ENCODE measurements at regions not wholly inside any gene's neighbourhood (a gene's known extent, or its start where the extent isn't known, plus 50 kb on each side); places are given as distances from the start of the nearest gene placed in this dataset.
A peak's percentile ranks its signal among the peaks of the same experiment; 100 is the strongest.

DNA sequence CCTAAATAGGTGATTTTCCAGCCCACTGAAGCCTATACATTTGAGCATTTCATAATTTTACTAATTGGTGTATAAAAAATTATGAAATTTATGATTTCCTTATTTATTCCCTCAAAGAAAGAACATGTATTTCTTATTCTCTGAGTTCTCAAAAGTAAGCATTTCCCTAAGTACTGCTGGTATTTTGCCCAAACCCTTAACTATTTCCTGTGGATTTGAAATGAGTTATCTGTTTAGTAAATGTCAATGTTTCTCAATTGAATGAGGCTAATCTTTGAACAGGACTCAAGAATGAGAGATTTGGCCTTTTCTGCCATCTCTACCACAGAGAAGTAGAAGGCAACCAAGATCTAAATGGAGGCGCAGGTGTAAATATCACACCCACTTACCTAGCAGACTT, 751.7 kb downstream of the TLE1 start:
- H3K36me3 Mint-ChIP-seq = no peaks in the 10 kb centered on the region
- H3K9me3 Mint-ChIP-seq = peaks cover 2% of the 10 kb centered on the region
- H3K27me3 Mint-ChIP-seq (ENCODE audit: insufficient read depth, low read depth) = peaks cover 2% of the 10 kb centered on the region
- H3K4me2 ChIP-seq = no peak overlapping the region
- H3K4me3 ChIP-seq = no peak overlapping the region
- no peak overlapping the region for H3K27ac Mint-ChIP-seq
- H3K27ac ChIP-seq = no peak overlapping the region
- H3K9me3 ChIP-seq (ENCODE audit: low read depth) = no peaks in the 10 kb centered on the region
- no peaks in the 10 kb centered on the region for H3F3A ChIP-seq (ENCODE audit: low read depth)
- H2AFZ ChIP-seq (replicated peaks) = no peak overlapping the region
- H3K36me3 ChIP-seq = no peaks in the 10 kb centered on the region
- H3K9ac ChIP-seq = no peak overlapping the region
- no peaks in the 10 kb centered on the region for H4K20me1 ChIP-seq (ENCODE audit: low read depth)
- H3K79me2 ChIP-seq (ENCODE audit: low read depth) = no peaks in the 10 kb centered on the region
- no peaks in the 10 kb centered on the region for H3K27me3 ChIP-seq
- no peak overlapping the region for H3K4me3 Mint-ChIP-seq
- no peaks in the 10 kb centered on the region for H3K4me1 ChIP-seq
- no peak for DNase-seq (ENCODE audit: low spot score)
- no peak for TF ChIP-seq EZH2 (IDR thresholded peaks at IDR 0.05)
- TF ChIP-seq, protein P1, sequence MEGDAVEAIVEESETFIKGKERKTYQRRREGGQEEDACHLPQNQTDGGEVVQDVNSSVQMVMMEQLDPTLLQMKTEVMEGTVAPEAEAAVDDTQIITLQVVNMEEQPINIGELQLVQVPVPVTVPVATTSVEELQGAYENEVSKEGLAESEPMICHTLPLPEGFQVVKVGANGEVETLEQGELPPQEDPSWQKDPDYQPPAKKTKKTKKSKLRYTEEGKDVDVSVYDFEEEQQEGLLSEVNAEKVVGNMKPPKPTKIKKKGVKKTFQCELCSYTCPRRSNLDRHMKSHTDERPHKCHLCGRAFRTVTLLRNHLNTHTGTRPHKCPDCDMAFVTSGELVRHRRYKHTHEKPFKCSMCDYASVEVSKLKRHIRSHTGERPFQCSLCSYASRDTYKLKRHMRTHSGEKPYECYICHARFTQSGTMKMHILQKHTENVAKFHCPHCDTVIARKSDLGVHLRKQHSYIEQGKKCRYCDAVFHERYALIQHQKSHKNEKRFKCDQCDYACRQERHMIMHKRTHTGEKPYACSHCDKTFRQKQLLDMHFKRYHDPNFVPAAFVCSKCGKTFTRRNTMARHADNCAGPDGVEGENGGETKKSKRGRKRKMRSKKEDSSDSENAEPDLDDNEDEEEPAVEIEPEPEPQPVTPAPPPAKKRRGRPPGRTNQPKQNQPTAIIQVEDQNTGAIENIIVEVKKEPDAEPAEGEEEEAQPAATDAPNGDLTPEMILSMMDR (IDR thresholded peaks at IDR 0.05) = no peak
- no peak for TF ChIP-seq EZH2phosphoT487 (IDR thresholded peaks at IDR 0.05)
- H3K4me1 Mint-ChIP-seq = peaks cover 2% of the 10 kb centered on the region

DNA sequence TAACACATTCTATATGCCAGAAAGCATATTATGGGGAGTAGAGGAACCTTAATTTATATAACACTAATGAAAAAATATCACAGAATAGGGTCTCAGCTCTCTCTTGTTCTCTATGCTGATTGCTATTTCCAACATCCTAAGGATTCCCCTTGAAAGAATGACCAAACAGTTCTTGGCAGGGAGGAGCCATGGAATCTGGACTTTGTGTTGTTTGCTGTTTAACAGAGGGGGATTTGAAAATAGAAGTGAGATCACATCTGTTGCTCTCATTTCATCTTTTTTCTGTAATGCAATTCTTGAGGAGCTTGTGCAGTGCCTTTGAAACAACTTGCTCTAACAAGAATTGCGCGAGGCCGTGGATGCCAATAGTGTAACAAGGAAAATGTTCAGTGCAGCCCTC, 755.3 kb downstream of the TLE1 start:
- Histone ChIP-seq H3K27me3 (no peaks in the 10 kb centered on the region), H3K4me2 (no peak overlapping the region), H3K27ac (no peak overlapping the region), H2AFZ (replicated peaks) (peak overlapping the region; percentile 34), H3K79me2 (ENCODE audit: low read depth) (no peaks in the 10 kb centered on the region), H3K36me3 (no peaks in the 10 kb centered on the region), H3K4me1 (no peaks in the 10 kb centered on the region), H3F3A (ENCODE audit: low read depth) (no peaks in the 10 kb centered on the region), H3K9ac (no peak overlapping the region), H4K20me1 (ENCODE audit: low read depth) (no peaks in the 10 kb centered on the region), H3K9me3 (ENCODE audit: low read depth) (no peaks in the 10 kb centered on the region), H3K4me3 (no peak overlapping the region)
- Mint-ChIP-seq H3K36me3 (no peaks in the 10 kb centered on the region), H3K4me3 (no peak overlapping the region), H3K9me3 (no peaks in the 10 kb centered on the region), H3K27ac (no peak overlapping the region), H3K4me1 (peaks cover 7% of the 10 kb centered on the region), H3K27me3 (ENCODE audit: insufficient read depth, low read depth) (peaks cover 2% of the 10 kb centered on the region)
- TF ChIP-seq, protein P1 (IDR thresholded peaks at IDR 0.05) = no peak
- TF ChIP-seq EZH2phosphoT487 (IDR thresholded peaks at IDR 0.05) (no peak), EZH2 (IDR thresholded peaks at IDR 0.05) (no peak)
- DNase-seq (ENCODE audit: low spot score) = no peak

DNA sequence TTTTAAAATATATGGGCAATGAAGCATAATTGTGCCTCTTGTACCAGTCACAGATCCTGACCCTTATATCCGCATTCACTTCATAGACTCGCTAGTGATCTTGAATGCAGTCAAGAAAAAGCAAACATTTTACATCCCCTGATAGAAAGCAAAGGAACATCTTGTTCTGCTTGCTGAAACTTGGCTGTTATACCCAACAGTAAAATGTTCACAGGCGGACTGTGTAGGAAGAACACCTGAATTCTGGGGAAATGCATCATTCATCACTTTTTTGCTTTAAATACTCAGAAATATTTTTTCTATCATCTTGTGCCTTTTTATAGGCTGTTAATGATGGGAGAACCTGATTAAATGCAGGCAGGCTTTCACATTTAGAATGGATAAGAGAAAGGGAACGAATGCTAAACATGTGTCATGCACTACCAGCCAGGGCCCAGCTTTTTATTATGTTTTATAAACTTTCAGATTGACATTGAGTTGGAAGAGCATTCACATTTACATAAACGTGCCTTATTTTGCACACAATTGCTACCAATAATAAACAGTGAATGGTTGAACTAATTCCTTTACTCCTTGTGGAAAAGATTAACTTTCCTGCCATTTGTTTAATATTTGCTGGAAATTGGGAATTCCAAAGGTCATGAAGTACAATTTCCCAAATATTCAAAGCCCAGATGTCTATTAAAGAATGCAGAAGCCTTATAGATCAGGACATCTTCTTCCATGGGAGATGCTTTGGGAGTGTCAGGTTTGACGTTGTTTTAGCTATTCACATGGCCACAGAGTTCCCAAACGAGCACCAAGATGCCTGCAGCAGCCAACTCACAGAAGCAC, 756.2 kb downstream of the TLE1 start:
- Histone ChIP-seq H3K79me2 (ENCODE audit: low read depth) (no peaks in the 10 kb centered on the region), H3K9me3 (ENCODE audit: low read depth) (no peaks in the 10 kb centered on the region), H2AFZ (replicated peaks) (no peak overlapping the region), H3K4me3 (no peak overlapping the region), H4K20me1 (ENCODE audit: low read depth) (no peaks in the 10 kb centered on the region), H3K4me2 (no peak overlapping the region), H3K9ac (no peak overlapping the region), H3K4me1 (no peaks in the 10 kb centered on the region), H3K27ac (no peak overlapping the region), H3K36me3 (no peaks in the 10 kb centered on the region), H3F3A (ENCODE audit: low read depth) (no peaks in the 10 kb centered on the region), H3K27me3 (no peaks in the 10 kb centered on the region)
- Mint-ChIP-seq H3K9me3 (peaks cover 2% of the 10 kb centered on the region), H3K27me3 (ENCODE audit: insufficient read depth, low read depth) (peaks cover 2% of the 10 kb centered on the region), H3K4me1 (peaks cover 7% of the 10 kb centered on the region), H3K4me3 (no peak overlapping the region), H3K27ac (no peak overlapping the region), H3K36me3 (no peaks in the 10 kb centered on the region)
- TF ChIP-seq EZH2 (IDR thresholded peaks at IDR 0.05) (no peak), EZH2phosphoT487 (IDR thresholded peaks at IDR 0.05) (no peak)
- TF ChIP-seq, protein P1 (IDR thresholded peaks at IDR 0.05) = no peak
- DNase-seq (ENCODE audit: low spot score) = no peak

Measured in neural progenitor cell (in vitro differentiated cells).